ENCODE measurements at regions not wholly inside any gene's neighbourhood (a gene's known extent, or its start where the extent isn't known, plus 50 kb on each side); places are given as distances from the start of the nearest gene placed in this dataset.

DNA sequence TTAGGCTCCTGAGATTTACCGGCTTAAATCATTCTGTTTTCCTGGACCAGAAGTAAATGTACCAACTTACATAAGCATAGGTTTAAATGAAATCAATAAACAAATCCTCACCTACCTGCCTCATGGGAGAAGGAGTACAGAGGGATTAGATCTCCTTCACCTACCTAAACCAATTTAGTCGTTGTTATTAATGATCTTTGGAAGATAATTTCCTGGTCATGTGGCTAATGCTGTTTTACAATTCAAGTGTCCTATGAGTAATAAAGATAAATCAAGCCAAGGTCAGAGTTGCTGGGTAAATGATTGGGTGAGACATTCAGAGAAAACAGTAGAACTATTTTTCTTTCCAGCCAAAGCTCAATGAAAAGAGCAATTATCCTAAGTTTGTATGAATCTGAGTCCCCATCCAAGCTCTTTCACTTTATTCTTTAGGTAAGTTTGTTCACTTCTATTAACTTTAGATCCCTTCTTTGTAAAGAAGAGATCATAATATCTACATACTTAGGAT is 423.0 kb upstream of the FAM241A start:
- H3K27ac Mint-ChIP-seq = no peak overlapping the region
- no peak overlapping the region for H3K4me3 Mint-ChIP-seq
- DNase-seq (no peak), ATAC-seq (ENCODE audit: low read depth in 2 of 2) (no peak)
- H3K4me1 Mint-ChIP-seq = no peaks in the 10 kb centered on the region
- no peaks in the 10 kb centered on the region for H3K27me3 Mint-ChIP-seq
- no peaks in the 10 kb centered on the region for H3K9me3 Mint-ChIP-seq
- no peaks in the 10 kb centered on the region for H3K36me3 Mint-ChIP-seq

GRCh38 chr4:111736516-111736915 is 408.7 kb upstream of the FAM241A start:
- no peak for DNase-seq
- Mint-ChIP-seq H3K27me3 (no peaks in the 10 kb centered on the region), H3K4me3 (no peak overlapping the region), H3K36me3 (no peaks in the 10 kb centered on the region), H3K9me3 (peaks cover 0 to 8% (median 0%) of the 10 kb centered on the region in 7 donors), H3K4me1 (no peaks in the 10 kb centered on the region), H3K27ac (no peak overlapping the region)
- ATAC-seq (ENCODE audit: low read depth in 2 of 2) = no peak

DNA sequence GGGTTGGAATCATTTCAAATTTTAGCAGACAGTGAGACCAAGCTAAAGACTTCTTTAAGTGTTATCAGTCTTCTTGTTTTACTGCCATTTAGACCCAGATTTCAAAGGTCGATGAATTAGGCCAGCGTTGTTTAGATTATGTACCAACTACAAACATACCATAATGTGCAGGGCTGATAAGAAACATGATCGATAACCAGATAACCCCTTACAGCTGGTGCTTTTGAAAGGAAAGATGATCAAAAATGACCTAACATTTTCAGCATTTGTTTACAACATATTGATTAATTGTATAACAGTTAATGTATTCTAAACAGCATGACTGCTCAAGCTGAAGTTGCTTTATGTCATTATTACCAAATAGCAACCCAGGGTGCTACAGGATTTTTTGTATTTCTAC is 400.4 kb upstream of the FAM241A start:
- DNase-seq (no peak), ATAC-seq (ENCODE audit: low read depth in 2 of 2) (no peak)
- no peak overlapping the region for H3K4me3 Mint-ChIP-seq
- peaks cover 0 to 2% (median 0%) of the 10 kb centered on the region in 7 donors for H3K9me3 Mint-ChIP-seq
- peaks cover 0 to 5% (median 4%) of the 10 kb centered on the region in 3 donors for H3K27me3 Mint-ChIP-seq
- H3K27ac Mint-ChIP-seq = no peak overlapping the region
- no peaks in the 10 kb centered on the region for H3K4me1 Mint-ChIP-seq
- H3K36me3 Mint-ChIP-seq = no peaks in the 10 kb centered on the region

- Mint-ChIP-seq H3K27ac (no peak overlapping the region), H3K27me3 (peaks cover 0 to 5% (median 4%) of the 10 kb centered on the region in 3 donors), H3K4me3 (no peak overlapping the region), H3K4me1 (no peaks in the 10 kb centered on the region), H3K9me3 (peaks cover 0 to 4% (median 0%) of the 10 kb centered on the region in 7 donors), H3K36me3 (no peaks in the 10 kb centered on the region)
- ATAC-seq (ENCODE audit: low read depth in 2 of 2) (no peak), DNase-seq (no peak)
These were observed 397.1 kb upstream of the FAM241A start for GRCh38 chr4:111748157-111748556.

DNA sequence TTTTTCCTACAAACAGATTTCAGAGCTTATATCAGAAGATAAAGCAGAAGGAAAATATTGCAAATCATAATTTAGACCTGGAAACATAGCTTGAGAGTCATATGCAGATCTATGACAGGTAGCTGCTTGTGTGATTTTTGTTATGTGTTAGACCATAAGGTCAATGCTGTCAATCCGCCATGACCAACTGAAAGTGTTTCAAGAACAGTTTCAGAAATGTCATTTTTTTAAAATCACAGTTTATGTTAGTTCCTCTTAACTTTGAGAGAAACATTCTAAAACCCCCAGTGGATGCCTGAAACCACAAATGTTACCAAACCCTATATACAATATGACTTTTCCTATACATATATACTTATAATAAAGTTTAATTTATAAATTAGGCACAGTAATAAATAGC is 391.3 kb upstream of the FAM241A start:
- Mint-ChIP-seq H3K36me3 (no peaks in the 10 kb centered on the region), H3K9me3 (peaks cover 0 to 4% (median 2%) of the 10 kb centered on the region in 7 donors), H3K4me3 (no peak overlapping the region), H3K4me1 (no peaks in the 10 kb centered on the region), H3K27ac (no peak overlapping the region), H3K27me3 (no peaks in the 10 kb centered on the region)
- DNase-seq (no peak), ATAC-seq (ENCODE audit: low read depth in 2 of 2) (no peak)

DNA sequence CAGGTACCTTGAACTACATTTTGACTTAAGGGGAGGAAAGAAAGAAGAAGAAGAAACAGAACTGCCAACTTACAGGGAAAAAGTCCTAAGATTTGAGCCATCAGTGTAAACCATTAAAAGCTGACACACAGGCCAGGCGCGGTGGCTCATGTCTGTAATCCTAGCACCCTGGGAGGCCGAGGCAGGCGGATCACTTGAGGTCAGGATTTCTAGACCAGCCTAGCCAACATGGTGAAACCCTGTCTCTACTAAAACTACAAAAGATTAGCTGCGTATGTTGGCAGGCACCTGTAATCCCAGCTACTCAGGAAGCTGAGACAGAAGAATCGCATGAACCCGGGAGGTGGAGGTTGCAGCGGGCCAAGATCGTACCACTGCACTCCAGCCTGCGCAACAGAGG is 389.7 kb upstream of the FAM241A start:
- Mint-ChIP-seq H3K36me3 (no peaks in the 10 kb centered on the region), H3K4me1 (no peaks in the 10 kb centered on the region), H3K9me3 (peaks cover 0 to 4% (median 2%) of the 10 kb centered on the region in 7 donors), H3K27ac (no peak overlapping the region), H3K4me3 (no peak overlapping the region), H3K27me3 (no peaks in the 10 kb centered on the region)
- no peak for DNase-seq
- no peak for ATAC-seq (ENCODE audit: low read depth in 2 of 2)

- Mint-ChIP-seq H3K9me3 (peaks cover 0 to 5% (median 2%) of the 10 kb centered on the region in 7 donors), H3K27ac (no peak overlapping the region), H3K36me3 (no peaks in the 10 kb centered on the region), H3K4me3 (no peak overlapping the region), H3K4me1 (no peaks in the 10 kb centered on the region), H3K27me3 (no peaks in the 10 kb centered on the region)
- ATAC-seq (ENCODE audit: low read depth in 2 of 2) (no peak), DNase-seq (no peak)
These were observed 383.7 kb upstream of the FAM241A start for GRCh38 chr4:111761531-111761930.

GRCh38 chr4:111770514-111770913 is 374.7 kb upstream of the FAM241A start:
- no peaks in the 10 kb centered on the region for H3K36me3 Mint-ChIP-seq
- H3K4me1 Mint-ChIP-seq = no peaks in the 10 kb centered on the region
- DNase-seq = no peak
- H3K4me3 Mint-ChIP-seq = no peak overlapping the region
- H3K27ac Mint-ChIP-seq = no peak overlapping the region
- ATAC-seq (ENCODE audit: low read depth in 2 of 2) = no peak
- H3K27me3 Mint-ChIP-seq = peaks cover 0 to 7% (median 0%) of the 10 kb centered on the region in 3 donors
- H3K9me3 Mint-ChIP-seq = peaks cover 0 to 8% (median 0%) of the 10 kb centered on the region in 7 donors

DNA sequence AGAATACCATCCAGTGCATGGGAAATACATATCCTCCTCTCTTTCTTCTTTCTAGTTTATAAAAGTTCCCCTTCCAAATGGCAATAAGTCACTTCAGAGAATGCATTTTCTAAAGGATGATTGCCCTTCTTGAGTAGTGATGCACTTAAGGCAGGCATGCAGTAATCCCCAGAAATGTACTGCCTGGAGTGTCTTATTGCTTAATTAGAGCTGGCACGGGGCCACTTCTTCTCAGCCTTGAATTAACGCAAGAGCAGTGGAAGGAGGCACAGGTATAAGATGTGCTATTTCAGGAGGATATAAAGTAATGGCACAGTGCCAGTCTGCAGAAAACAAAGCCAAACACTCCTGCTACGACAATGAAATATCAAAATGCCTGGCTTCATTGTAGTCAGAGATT is 371.4 kb upstream of the FAM241A start:
- Mint-ChIP-seq H3K4me3 (no peak overlapping the region), H3K36me3 (no peaks in the 10 kb centered on the region), H3K27me3 (peaks cover 0 to 7% (median 0%) of the 10 kb centered on the region in 3 donors), H3K9me3 (peaks cover 0 to 6% (median 0%) of the 10 kb centered on the region in 7 donors), H3K4me1 (no peaks in the 10 kb centered on the region), H3K27ac (no peak overlapping the region)
- DNase-seq (no peak), ATAC-seq (ENCODE audit: low read depth in 2 of 2) (no peak)

DNA sequence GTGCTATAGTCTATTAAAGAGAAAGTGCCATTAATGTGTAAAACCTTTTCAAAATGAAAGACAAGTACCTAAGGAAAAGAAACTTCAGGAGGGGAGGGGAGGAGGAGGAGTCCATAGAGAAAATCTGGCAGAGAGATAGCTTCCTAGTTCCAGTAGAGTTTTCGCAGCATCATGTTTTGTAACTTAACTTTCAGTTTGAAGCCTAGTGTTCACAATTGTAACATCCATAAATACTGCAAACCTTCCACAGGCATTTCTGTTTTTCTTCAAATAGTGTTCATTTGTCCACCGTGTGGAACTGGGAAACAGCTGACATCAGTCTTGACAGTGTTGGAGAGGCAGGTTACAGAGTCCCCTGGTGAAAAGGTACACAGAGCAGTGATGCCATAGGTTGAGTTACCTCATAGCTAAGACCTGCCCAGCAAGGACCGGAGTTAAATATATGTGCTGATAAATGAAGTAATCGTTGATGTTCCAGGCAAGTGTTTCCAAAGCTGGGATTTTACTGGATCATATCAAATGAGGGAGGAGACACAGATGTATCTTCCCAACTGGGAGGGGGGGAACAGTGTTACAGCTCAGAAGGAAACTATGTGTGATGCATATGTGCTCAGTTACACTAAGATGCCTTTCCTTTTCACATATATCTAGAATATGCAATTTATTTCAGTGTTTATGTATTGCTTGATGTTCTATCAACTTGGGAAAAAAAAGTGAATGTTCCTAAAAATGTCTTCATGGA is 369.5 kb upstream of the FAM241A start:
- Mint-ChIP-seq H3K36me3 (no peaks in the 10 kb centered on the region), H3K4me3 (no peak overlapping the region), H3K9me3 (no peaks in the 10 kb centered on the region), H3K4me1 (no peaks in the 10 kb centered on the region), H3K27ac (peak overlapping the region in 1 of 6 donors; percentile 5), H3K27me3 (no peaks in the 10 kb centered on the region)
- no peak for ATAC-seq (ENCODE audit: low read depth in 2 of 2)
- DNase-seq = no peak

GRCh38 chr4:111776561-111776960 is 368.7 kb upstream of the FAM241A start:
- no peaks in the 10 kb centered on the region for H3K36me3 Mint-ChIP-seq
- ATAC-seq (ENCODE audit: low read depth in 2 of 2) = no peak
- H3K27ac Mint-ChIP-seq = no peak overlapping the region
- DNase-seq = no peak
- H3K9me3 Mint-ChIP-seq = no peaks in the 10 kb centered on the region
- no peak overlapping the region for H3K4me3 Mint-ChIP-seq
- H3K27me3 Mint-ChIP-seq = no peaks in the 10 kb centered on the region
- H3K4me1 Mint-ChIP-seq = no peaks in the 10 kb centered on the region

GRCh38 chr4:111778543-111778942 is 366.7 kb upstream of the FAM241A start:
- Mint-ChIP-seq H3K4me3 (no peak overlapping the region), H3K27ac (no peak overlapping the region)
- no peak for ATAC-seq (ENCODE audit: low read depth in 2 of 2)

GRCh38 chr4:111780965-111781364 is 364.3 kb upstream of the FAM241A start:
- no peak for ATAC-seq (ENCODE audit: low read depth in 2 of 2)

More at GRCh38 chr4:111778543-111778942, 366.7 kb upstream of the FAM241A start:
- Mint-ChIP-seq H3K36me3 (no peaks in the 10 kb centered on the region), H3K9me3 (no peaks in the 10 kb centered on the region), H3K4me1 (no peaks in the 10 kb centered on the region), H3K27me3 (no peaks in the 10 kb centered on the region)
- no peak for DNase-seq

GRCh38 chr4:111781611-111782010 is 363.6 kb upstream of the FAM241A start:
- Mint-ChIP-seq H3K27me3 (peaks cover 0 to 4% (median under 1%) of the 10 kb centered on the region in 3 donors), H3K4me3 (no peak overlapping the region), H3K36me3 (no peaks in the 10 kb centered on the region), H3K27ac (peak overlapping the region in 1 of 6 donors; percentile 28), H3K4me1 (no peaks in the 10 kb centered on the region), H3K9me3 (no peaks in the 10 kb centered on the region)
- ATAC-seq (ENCODE audit: low read depth in 2 of 2) = no peak
- DNase-seq = no peak

More at GRCh38 chr4:111780965-111781364, 364.3 kb upstream of the FAM241A start:
- Mint-ChIP-seq H3K9me3 (no peaks in the 10 kb centered on the region), H3K27me3 (peaks cover 0 to 4% (median 0%) of the 10 kb centered on the region in 3 donors), H3K4me1 (no peaks in the 10 kb centered on the region), H3K4me3 (no peak overlapping the region), H3K36me3 (no peaks in the 10 kb centered on the region), H3K27ac (no peak overlapping the region)
- no peak for DNase-seq

All from naive B cell (primary cell).